ENCODE measurements at regions not wholly inside any gene's neighbourhood (a gene's known extent, or its start where the extent isn't known, plus 50 kb on each side); places are given as distances from the start of the nearest gene placed in this dataset.

- Histone ChIP-seq H3K27me3 (ENCODE audit: control insufficient read depth, insufficient read depth, low read length) (no peaks in the 10 kb centered on the region), H3K4me1 (no peaks in the 10 kb centered on the region), H2AFZ (no peak overlapping the region), H3K9ac (no peak overlapping the region), H3K9me3 (ENCODE audit: control insufficient read depth, low read length) (no peaks in the 10 kb centered on the region), H3K36me3 (ENCODE audit: control insufficient read depth, insufficient read depth, low read length) (no peaks in the 10 kb centered on the region), H3K79me2 (no peaks in the 10 kb centered on the region), H3K4me3 (ENCODE audit: low read depth, low read length) (no peak overlapping the region), H3K27ac (no peak overlapping the region), H3K4me2 (ENCODE audit: low read length) (no peak overlapping the region)
- TF ChIP-seq, protein P1, sequence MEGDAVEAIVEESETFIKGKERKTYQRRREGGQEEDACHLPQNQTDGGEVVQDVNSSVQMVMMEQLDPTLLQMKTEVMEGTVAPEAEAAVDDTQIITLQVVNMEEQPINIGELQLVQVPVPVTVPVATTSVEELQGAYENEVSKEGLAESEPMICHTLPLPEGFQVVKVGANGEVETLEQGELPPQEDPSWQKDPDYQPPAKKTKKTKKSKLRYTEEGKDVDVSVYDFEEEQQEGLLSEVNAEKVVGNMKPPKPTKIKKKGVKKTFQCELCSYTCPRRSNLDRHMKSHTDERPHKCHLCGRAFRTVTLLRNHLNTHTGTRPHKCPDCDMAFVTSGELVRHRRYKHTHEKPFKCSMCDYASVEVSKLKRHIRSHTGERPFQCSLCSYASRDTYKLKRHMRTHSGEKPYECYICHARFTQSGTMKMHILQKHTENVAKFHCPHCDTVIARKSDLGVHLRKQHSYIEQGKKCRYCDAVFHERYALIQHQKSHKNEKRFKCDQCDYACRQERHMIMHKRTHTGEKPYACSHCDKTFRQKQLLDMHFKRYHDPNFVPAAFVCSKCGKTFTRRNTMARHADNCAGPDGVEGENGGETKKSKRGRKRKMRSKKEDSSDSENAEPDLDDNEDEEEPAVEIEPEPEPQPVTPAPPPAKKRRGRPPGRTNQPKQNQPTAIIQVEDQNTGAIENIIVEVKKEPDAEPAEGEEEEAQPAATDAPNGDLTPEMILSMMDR (IDR thresholded peaks at IDR 0.05), result no peak
Measured at GRCh38 chr2:138389063-138389462, 112.5 kb upstream of the SPOPL start.

DNA sequence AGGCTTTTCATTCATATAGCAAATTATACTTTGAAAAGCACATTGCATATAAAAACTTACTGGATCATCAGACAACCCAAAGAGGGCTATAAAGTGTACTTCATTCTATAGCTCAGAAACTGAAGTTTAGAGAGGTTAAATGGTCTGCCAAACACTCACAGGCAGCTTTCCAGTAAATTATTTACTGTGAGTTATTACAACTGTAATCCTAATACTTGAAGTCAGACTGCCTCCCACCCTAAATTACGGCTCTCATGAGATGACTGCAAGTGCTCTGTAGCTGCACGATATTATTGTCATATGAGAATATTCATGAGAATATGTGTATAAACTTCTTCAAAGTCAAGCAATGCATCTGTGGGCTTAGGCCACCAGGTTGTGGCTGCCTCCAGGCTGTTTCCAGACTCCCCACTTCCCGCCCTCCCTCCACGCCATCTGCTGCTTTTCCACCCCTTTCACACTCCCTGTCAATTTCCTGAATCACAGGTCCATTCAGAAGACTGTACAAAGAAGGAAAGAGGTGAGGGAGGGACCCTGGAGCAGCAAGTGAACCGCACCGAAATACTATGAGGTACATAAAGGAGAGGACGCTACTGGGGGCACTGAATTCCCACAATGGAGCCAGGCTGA is 111.1 kb upstream of the SPOPL start:
- no peak overlapping the region for H3K9ac ChIP-seq
- TF ChIP-seq, protein P1 (IDR thresholded peaks at IDR 0.05), result no peak
- no peaks in the 10 kb centered on the region for H3K79me2 ChIP-seq
- no peaks in the 10 kb centered on the region for H3K36me3 ChIP-seq (ENCODE audit: control insufficient read depth, insufficient read depth, low read length)
- H3K9me3 ChIP-seq (ENCODE audit: control insufficient read depth, low read length), result no peaks in the 10 kb centered on the region
- H3K27ac ChIP-seq, result no peak overlapping the region
- no peaks in the 10 kb centered on the region for H3K27me3 ChIP-seq (ENCODE audit: control insufficient read depth, insufficient read depth, low read length)
- H2AFZ ChIP-seq, result no peak overlapping the region
- H3K4me1 ChIP-seq, result no peaks in the 10 kb centered on the region
- H3K4me3 ChIP-seq (ENCODE audit: low read depth, low read length), result no peak overlapping the region
- no peak overlapping the region for H3K4me2 ChIP-seq (ENCODE audit: low read length)

GRCh38 chr2:138391946-138392345 is 109.6 kb upstream of the SPOPL start:
- H3K36me3 ChIP-seq (ENCODE audit: control insufficient read depth, insufficient read depth, low read length), result no peaks in the 10 kb centered on the region
- no peaks in the 10 kb centered on the region for H3K27me3 ChIP-seq (ENCODE audit: control insufficient read depth, insufficient read depth, low read length)
- no peaks in the 10 kb centered on the region for H3K4me1 ChIP-seq
- no peaks in the 10 kb centered on the region for H3K79me2 ChIP-seq
- no peaks in the 10 kb centered on the region for H3K9me3 ChIP-seq (ENCODE audit: control insufficient read depth, low read length)
- no peak overlapping the region for H3K9ac ChIP-seq
- no peak overlapping the region for H2AFZ ChIP-seq
- H3K27ac ChIP-seq, result no peak overlapping the region
- no peak overlapping the region for H3K4me2 ChIP-seq (ENCODE audit: low read length)
- TF ChIP-seq, protein P1 (IDR thresholded peaks at IDR 0.05), result no peak
- H3K4me3 ChIP-seq (ENCODE audit: low read depth, low read length), result no peak overlapping the region

DNA sequence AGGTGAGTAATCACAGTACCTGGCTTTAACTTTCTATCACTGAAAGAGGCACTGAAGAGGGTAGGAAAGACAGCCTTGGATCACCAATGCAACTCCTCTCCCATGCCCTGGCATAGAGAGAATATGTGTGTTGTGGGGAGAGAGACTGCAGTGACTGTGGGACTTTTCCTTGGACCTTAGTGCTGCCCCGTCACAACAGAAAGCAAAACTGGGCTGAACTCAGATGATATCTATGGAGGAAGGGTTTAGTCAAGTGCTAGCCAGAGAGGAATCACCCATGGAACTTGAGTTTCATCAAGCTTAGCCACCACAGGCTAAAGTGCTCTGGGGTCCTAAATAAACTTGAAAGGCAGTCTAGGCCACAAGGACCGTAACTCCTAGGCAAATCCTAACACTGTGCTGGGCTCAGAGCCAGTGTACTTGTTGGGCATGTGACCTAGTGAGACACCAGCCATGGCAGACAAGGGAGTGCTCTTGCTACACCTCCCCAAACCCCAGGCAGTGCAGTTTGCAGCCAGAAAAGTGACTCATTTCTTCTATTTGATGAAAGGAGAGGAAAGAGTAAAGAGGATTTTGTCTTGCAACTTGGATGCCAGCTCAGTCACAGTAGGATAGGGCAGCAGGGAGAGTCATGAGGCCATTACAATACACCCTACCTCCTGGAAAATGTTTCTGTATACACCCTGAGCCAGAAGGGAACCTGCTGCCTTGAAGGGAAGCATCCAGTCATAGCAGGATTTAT is 105.8 kb upstream of the SPOPL start:
- Histone ChIP-seq H3K79me2 (no peaks in the 10 kb centered on the region), H2AFZ (no peak overlapping the region), H3K4me1 (no peaks in the 10 kb centered on the region), H3K27me3 (ENCODE audit: control insufficient read depth, insufficient read depth, low read length) (no peaks in the 10 kb centered on the region), H3K36me3 (ENCODE audit: control insufficient read depth, insufficient read depth, low read length) (no peaks in the 10 kb centered on the region), H3K27ac (no peak overlapping the region), H3K4me2 (ENCODE audit: low read length) (no peak overlapping the region), H3K4me3 (ENCODE audit: low read depth, low read length) (no peak overlapping the region), H3K9me3 (ENCODE audit: control insufficient read depth, low read length) (no peaks in the 10 kb centered on the region), H3K9ac (no peak overlapping the region)
- TF ChIP-seq, protein P1 (IDR thresholded peaks at IDR 0.05), result no peak

DNA sequence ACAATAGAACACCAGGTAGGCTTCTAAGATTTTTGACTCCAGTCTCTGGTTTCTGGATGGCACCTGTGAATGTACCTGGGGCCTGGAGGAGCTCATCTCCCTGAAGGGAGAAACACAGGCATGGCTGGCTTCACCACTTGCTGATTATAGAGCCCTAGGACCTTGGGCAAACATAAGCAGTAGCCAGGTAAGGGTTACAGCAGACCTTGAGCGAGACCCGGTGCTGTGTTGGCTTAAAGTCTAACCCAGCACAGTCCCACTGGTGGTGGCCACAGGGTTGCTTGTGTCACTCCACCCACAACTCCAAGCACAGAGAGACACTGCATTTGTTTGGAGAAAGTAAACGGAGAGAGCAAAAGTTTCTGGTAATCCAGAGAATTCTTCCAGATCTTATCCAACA is 104.7 kb upstream of the SPOPL start:
- no peaks in the 10 kb centered on the region for H3K27me3 ChIP-seq (ENCODE audit: control insufficient read depth, insufficient read depth, low read length)
- H3K4me1 ChIP-seq, result no peaks in the 10 kb centered on the region
- no peak overlapping the region for H3K4me2 ChIP-seq (ENCODE audit: low read length)
- no peaks in the 10 kb centered on the region for H3K9me3 ChIP-seq (ENCODE audit: control insufficient read depth, low read length)
- no peak overlapping the region for H3K9ac ChIP-seq
- H3K27ac ChIP-seq, result no peak overlapping the region
- TF ChIP-seq, protein P1 (IDR thresholded peaks at IDR 0.05), result no peak
- no peak overlapping the region for H2AFZ ChIP-seq
- H3K36me3 ChIP-seq (ENCODE audit: control insufficient read depth, insufficient read depth, low read length), result no peaks in the 10 kb centered on the region
- H3K79me2 ChIP-seq, result no peaks in the 10 kb centered on the region
- H3K4me3 ChIP-seq (ENCODE audit: low read depth, low read length), result no peak overlapping the region

Data from parathyroid adenoma (tissue), 2 donors.